GM19239 (cell line): ENCODE measurements at regions not wholly inside any gene's neighbourhood (a gene's known extent, or its start where the extent isn't known, plus 50 kb on each side); places are given as distances from the start of the nearest gene placed in this dataset.

Source experiments
- DNase-seq: peaks from one replicate; pipeline ENCODE4 v3.0.0; 2011; ENCODE audit warnings: low spot score; ENCODE audit not compliant: insufficient read length
- FAIRE-seq: peaks from 2 replicates; lab custom pipeline; 2011; peaks lifted over from hg19 to GRCh38; lab: Jason Lieb, UNC

- FAIRE-seq (no peak), DNase-seq (no peak)
These were observed 207.0 kb upstream of the CCDC68 start for GRCh38 chr18:55166260-55166598.

GRCh38 chr18:55163550-55163949 is 204.3 kb upstream of the CCDC68 start:
- no peak for FAIRE-seq
- no peak for DNase-seq

- DNase-seq = no peak
- no peak for FAIRE-seq
These were observed 202.7 kb upstream of the CCDC68 start for GRCh38 chr18:55161916-55162315.

GRCh38 chr18:55159027-55159426 is 199.8 kb upstream of the CCDC68 start:
- DNase-seq = no peak
- FAIRE-seq = no peak

- DNase-seq (no peak), FAIRE-seq (no peak)
These were observed 199.3 kb upstream of the CCDC68 start for GRCh38 chr18:55158570-55158969.

GRCh38 chr18:55153346-55153745 is 194.1 kb upstream of the CCDC68 start:
- no peak for DNase-seq
- FAIRE-seq = no peak

- FAIRE-seq (no peak), DNase-seq (no peak)
These were observed 193.5 kb upstream of the CCDC68 start for GRCh38 chr18:55152801-55153200.

- no peak for FAIRE-seq
- DNase-seq = no peak
These were observed 190.7 kb upstream of the CCDC68 start for GRCh38 chr18:55149994-55150393.

GRCh38 chr18:55147791-55148190 is 188.5 kb upstream of the CCDC68 start:
- DNase-seq (no peak), FAIRE-seq (no peak)

- FAIRE-seq (no peak), DNase-seq (no peak)
These were observed 185.1 kb upstream of the CCDC68 start for GRCh38 chr18:55144193-55144930.

GRCh38 chr18:55142410-55142809 is 183.1 kb upstream of the CCDC68 start:
- no peak for DNase-seq
- FAIRE-seq = no peak

GRCh38 chr18:55141318-55141717 is 182.1 kb upstream of the CCDC68 start:
- DNase-seq (no peak), FAIRE-seq (no peak)

GRCh38 chr18:55139836-55140235 is 180.6 kb upstream of the CCDC68 start:
- DNase-seq (no peak), FAIRE-seq (no peak)

GRCh38 chr18:55139307-55139706 is 180.0 kb upstream of the CCDC68 start:
- FAIRE-seq (no peak), DNase-seq (no peak)

GRCh38 chr18:55138401-55138800 is 179.1 kb upstream of the CCDC68 start:
- no peak for DNase-seq
- no peak for FAIRE-seq

- DNase-seq (no peak), FAIRE-seq (no peak)
These were observed 178.3 kb upstream of the CCDC68 start for GRCh38 chr18:55137602-55138001.

GRCh38 chr18:55136864-55137263 is 177.6 kb upstream of the CCDC68 start:
- DNase-seq (no peak), FAIRE-seq (no peak)

GRCh38 chr18:55136258-55136657 is 177.0 kb upstream of the CCDC68 start:
- DNase-seq (no peak), FAIRE-seq (no peak)

- FAIRE-seq = no peak
- no peak for DNase-seq
These were observed 174.1 kb upstream of the CCDC68 start for GRCh38 chr18:55133378-55133777.

- FAIRE-seq (no peak), DNase-seq (no peak)
These were observed 169.2 kb upstream of the CCDC68 start for GRCh38 chr18:55128437-55128836.

GRCh38 chr18:55124078-55124763 is 165.0 kb upstream of the CCDC68 start:
- FAIRE-seq (no peak), DNase-seq (no peak)

- DNase-seq (no peak), FAIRE-seq (no peak)
These were observed 164.1 kb upstream of the CCDC68 start for GRCh38 chr18:55123361-55123760.
